DMS 273 (cell line): ENCODE measurements at regions not wholly inside any gene's neighbourhood (a gene's known extent, or its start where the extent isn't known, plus 50 kb on each side); places are given as distances from the start of the nearest gene placed in this dataset.

Source experiments
- DNase-seq: peaks from one replicate; lab custom pipeline; 2025; ENCODE audit not compliant: unreplicated experiment; lab: John Stamatoyannopoulos, UW

DNA sequence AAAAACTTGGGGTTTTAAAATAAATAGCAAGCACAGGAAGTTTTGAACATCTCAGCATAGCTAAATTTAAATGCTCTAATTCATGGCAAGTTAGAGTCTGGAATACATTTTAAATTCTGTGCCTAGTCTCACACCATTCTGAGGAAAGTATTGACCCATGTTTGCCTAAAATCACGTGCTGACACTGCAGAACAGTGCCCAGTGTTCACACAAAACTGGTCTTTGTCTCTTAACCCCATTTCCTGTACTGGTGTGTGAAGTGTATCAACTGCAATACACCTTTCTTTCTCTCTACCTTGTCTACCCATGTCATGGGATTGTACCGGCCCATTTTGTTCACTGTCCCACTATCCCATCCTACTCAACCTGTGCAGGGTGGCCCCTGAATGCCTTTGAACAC lies 749.7 kb upstream of the POM121L12 start:
- no peak for DNase-seq

DNA sequence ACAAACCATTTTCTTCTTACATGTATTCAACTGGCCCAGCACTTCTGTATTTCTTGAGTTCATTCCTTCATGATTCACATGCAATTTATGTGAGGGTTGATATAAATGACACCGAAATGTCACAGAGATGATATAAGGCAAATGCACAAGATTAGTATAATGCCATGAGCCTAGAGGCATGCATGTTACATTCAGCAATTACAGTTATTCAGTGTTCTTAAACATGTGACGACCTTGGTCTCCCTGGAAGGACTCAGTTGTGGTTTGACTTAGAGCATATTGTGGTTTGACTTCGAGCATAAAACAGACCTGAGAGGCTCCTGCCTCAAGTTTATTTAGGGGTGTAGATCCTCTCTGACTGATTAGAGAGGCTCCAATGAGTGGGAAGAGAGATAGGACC lies 752.1 kb upstream of the POM121L12 start:
- DNase-seq = no peak

DNA sequence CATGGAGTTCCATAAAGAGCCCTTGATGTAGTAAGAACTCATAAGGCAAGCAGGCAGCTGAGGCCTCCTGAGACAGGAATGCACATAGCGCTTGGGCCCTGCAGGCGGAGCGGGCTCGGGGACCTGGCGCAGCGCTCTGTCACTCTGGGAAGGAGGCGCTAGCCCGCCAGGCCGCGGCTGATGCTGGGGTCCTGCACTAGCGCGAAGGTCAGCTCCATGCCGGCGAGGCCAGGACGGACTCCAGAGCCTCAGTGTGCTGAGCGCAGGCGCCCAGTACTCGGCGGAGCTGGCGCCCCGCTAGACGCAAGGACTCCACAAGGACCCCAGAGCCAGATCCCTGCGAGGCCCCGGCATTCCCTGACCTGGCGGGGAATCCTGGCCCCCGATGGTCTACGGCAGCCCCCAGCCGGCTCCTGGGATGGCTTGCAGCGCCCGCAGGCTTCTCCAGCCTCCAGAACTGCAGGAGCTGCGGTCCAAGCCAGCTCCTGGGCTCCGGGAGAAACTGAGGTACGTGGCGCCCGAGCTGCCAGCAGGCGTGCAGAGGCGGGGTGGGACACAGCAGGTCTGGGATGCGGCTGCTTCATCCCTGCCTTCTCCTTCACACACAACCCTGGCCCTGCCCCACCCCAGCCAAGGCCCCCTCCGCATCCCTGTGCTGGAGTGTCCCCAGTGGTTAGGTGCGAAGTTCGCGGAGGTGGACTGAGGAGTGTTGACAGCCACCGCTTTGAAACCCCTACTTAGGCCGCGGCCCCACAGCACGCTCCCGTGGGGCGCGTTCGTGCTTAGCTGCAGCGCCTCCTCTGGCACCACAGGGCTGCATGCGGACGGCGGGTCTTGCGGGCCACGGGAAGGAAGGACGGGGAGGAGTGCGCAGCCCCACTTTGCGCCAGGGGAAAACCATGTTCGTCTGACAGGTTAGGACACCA lies 761.5 kb upstream of the POM121L12 start:
- no peak for DNase-seq

DNA sequence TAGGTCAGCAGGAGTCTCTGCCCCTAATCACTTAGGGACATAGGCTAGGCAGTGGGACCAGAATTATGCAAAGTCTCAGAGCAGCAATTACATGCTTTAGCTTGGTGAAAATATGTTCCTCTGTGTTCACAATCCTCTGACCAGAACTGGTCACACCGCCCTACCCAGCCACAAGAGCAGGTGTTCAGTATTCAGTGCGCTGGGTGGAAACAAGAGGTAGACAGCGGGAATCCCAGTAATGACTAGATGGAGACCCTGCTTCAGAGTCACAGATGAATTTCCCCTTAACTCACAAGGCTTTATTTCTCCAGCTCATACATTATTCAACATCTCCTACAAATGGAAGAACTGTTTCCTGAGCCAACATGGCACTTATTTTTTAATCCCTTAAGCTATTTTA lies 763.7 kb upstream of the POM121L12 start:
- DNase-seq = no peak

DNA sequence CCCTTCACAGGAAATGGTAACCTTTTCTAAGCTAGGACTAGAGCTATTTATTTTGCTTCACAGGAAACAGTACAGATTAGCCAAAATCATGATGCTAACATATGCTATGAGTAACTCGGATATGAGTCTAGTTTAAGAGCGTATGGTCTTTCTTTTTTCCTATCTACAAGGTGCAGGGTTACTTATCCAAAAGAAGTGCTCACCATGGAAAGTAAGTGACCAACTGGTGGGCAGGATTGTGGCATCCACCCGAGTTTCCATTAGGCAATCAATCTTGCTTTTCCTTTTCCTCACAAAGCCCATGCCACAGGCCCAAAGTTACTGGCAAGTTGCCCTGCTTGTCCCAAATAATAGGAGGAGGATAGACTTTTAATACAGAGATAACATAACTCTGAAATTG lies 765.1 kb upstream of the POM121L12 start:
- DNase-seq = no peak

DNA sequence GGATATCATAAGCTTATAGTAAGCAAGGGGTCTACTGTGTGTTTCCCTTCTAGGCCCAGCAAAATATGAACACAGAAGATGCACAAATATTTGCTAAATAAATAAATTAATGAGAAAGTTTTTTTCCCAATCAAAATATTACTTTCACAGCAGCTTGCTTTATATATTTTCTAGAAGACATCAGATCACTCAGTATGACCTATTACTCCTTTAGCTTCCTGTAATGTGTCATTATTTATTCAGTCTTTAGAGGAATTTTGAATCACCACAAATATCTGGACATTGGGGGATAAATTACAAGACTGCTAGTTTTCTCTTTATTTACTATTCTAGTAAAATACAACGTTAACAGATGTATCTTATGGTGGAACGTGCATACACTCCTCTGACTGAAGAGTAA lies 765.8 kb upstream of the POM121L12 start:
- DNase-seq = no peak

DNA sequence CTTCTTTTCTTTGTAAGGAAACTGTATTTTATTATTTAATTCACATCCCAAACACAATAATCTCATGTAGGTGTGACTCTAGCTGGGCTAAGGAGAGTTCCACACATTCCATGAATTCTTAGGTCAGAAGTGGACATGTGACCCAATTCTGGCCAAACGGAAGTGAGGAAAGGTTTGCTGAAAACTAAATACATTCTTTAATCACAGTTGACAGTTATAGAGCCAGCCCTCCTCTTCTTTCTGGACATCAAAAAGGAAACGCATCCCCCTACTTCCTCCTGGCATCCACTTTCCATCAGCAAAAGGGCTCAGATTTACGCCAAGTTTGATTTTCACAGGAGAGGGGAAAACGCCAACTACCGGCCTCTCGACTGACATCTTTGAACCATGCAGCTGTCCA lies 774.4 kb upstream of the POM121L12 start:
- no peak for DNase-seq

DNA sequence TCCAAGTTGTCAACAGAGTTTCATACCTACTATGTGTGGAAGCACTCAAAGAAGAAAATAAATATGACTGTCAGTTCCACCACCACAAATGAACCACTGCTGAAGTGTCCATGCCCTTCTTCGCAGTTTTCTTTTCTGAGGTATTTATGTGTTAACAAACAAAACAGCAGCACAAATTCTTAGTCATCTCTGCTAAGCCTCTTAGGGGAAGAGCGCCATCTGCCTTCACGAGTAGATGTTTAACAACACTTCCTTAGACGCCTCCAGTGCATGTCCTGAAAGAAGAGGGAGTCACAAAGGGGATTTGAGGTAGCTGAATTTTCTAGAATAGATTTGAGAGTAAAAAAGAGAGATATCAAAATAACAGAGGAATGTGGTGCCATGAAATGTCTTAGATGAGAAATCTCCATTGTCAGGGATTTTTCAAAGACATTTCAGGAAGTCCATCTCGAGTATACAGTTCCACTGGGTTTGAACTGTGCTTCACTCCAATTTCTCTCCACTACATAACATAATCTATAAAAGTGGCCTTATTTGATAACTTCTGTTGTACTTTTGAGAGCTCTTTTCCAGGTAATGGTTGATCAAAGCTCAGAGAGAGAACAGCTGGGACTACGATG lies 775.3 kb upstream of the POM121L12 start:
- peak; percentile 34 for DNase-seq

DNA sequence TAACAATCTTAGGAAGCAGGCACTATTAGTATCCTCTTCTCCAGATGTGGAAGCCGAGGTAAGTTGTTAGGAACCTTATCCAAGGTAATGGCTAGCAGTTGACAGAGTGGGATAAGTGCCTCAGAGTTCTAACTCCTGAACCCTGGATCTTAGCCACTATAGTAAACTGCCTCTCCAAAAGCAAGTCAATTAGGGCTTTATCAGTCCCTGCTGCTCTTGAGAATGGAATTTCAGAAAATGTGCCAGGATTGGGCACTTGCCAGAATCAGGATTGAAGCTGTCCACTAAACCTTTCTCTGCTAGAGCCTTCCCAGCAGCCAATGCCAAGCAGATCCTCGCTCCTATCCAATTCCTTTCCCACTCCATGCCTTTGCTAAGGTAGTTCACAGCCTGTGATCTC lies 777.5 kb upstream of the POM121L12 start:
- DNase-seq = no peak

DNA sequence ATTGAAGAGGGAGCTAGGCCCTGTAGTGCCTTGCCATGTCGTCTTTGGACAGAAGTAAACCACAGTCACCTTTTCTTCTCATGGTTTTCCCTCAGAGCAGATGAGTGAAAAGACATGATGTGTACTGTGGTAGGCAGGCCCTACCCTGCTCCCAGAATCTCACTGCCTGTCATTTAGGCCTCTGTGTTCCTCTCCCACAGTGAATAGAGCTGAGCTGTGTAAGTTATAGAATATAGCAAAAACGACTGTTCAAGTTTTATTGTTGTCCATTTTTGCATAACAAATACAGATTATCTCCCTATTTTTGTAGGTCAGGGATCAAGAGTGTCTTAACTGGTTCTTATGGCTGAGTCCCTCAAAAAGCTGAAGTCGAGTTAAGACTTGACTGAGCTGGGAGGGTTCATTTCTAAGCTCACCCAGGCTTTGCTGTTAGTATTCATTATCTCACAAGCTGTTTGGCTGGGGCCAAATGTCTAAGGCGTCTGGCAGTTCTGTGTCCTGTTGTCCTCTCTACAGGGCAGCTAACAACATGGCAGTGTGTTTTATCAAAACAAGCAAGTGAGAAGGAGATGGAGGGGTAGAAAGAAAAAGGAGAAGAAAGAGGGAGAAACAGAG lies 780.9 kb upstream of the POM121L12 start:
- DNase-seq = no peak

DNA sequence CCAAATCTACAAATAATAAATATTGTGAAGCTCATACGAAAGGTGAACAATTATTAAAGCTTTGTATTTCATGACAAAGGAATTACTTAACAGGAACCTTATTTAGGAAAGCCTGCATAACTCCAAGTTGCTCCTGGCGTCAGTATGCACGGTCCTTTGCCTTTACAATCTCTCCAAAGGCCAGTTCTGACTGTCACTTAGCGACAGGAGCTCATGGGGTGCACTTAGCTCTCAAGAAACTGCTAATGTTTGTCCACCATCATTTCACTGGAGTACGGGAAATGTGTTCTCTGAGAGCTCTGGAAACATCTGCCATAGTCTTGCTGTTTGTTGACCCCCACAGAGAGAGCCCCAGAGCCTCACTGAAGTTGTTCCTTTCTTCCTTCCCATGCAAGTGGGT lies 781.5 kb upstream of the POM121L12 start:
- DNase-seq = no peak

DNA sequence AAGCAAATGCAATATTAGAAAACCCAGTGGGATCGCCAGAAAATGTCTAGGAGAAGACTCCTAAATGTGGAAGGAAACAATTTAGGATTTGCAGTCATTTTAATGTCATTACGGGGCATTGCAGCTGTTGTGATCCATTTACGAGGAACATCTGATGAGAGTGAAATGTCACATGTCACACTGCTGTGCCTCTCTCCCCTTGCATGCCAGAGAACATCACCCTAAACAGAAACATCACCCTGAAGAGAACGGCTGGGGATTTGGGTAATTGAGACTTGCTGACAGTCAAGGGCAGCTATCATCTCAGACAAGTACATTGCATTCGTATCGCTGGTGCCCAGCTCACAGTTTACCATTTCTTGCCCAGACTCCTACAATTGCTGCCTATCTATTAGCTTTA lies 785.7 kb upstream of the POM121L12 start:
- no peak for DNase-seq

DNA sequence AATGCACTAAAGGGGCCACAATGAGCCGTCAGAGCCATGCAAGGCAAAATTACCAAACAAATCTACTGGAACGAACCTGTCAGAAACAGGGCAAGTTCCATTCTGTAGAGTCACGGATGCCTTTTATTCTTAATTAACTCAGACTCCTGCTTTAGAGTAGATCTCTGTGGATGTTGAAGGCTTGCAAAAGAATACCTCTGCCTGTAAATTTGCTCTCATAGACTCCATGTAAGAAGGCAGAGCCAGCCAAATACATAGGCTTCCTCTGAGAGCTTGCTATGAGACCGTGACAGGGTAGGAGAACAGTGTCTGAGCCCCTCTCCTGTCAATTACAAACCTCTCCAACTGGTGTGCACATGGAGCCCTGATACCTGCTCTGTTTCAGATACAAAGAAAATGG lies 787.9 kb upstream of the POM121L12 start:
- DNase-seq = no peak

DNA sequence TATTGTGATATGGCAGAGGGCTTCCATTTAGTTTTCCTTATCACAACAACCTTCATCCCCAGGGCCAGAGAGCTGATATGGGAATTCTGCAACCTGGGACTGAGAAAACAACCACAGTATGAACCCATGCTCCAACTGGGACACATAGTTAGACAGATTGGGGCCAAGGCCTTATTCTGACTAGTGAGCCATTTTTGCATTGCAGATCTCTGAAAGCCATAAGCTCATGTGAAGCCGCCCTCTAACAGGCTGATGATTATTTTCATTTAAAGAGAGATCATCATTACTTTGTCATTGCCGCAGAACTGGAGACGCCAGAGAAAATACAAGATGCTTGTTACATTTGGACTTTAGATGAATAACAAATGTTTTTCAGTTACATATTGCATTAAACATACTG lies 791.7 kb upstream of the POM121L12 start:
- DNase-seq = no peak

DNA sequence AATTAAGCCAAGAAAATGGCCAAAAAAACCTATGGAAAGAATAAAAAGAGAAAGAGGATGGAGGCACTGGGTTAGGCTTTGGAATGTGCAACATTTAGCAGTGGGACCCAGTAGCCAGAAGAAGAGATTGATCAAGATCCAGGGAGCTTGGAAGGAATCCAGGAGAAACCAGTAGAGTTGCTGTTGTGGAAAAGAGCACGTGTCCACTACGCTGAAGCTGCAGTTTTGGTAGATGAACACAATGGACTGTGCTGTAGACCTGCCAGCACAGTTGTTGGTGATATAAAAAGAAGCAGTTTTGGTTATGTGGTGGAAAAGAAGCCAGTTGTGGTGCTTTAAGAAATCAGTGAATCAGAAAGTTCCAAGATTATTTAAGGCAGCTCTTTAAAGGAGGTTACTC lies 802.2 kb upstream of the POM121L12 start:
- no peak for DNase-seq

DNA sequence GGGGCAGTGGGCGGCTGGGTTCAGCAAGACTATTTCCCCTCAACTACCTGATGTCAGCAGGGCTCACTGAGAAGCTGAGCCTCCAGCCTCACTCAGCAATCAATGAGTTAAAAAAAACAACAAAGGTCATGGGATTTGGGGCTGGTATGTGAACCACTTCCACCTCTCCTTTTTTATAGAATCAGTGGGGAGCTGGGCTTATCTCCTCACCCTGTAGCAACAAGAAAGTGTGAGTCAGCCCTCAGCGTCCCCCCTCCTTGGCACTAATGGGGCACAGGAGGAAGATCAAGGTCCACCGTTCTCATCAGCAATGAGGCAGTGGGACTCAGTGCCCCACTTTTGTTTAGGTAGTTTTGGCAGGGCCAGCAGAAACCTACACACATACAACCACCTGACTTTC lies 823.5 kb upstream of the POM121L12 start:
- no peak for DNase-seq

DNA sequence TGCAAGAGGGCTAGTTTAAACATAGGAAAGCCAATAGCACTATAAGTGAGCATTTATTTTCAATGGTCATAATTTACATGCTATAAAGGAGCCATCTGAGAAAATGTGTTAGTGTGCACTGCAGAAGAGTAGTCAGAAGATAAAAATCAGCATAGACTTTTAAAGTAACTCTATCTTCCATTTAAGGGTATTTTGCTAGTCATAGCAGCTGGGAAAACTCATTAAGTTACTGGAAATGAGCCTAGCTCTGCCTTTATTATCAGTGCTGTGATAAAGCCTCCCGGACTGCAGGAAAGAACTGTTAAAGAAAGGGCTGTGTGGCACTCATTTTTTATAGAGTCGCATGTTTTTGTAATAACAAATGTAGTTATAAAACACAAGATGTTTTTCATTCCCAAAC lies 825.8 kb upstream of the POM121L12 start:
- DNase-seq = no peak

DNA sequence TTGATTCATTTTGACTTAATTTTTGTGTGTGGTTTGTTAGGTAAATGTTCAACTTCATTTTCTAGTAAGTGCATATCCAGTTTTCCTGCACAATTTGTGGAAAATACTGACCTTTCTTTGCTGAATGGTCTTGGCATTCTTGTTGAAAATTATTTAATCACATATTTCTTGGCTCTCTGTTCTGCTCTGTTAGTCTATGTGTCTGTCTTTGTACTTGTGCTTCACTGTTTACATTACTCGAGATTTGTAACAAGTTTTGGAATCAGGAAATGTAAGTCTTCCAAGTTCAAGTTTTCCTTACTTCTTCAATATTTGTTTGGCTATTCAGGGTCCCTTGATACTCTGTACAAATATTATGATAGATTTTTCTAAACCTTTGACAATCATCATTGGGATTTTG lies 838.2 kb upstream of the POM121L12 start:
- DNase-seq = no peak

DNA sequence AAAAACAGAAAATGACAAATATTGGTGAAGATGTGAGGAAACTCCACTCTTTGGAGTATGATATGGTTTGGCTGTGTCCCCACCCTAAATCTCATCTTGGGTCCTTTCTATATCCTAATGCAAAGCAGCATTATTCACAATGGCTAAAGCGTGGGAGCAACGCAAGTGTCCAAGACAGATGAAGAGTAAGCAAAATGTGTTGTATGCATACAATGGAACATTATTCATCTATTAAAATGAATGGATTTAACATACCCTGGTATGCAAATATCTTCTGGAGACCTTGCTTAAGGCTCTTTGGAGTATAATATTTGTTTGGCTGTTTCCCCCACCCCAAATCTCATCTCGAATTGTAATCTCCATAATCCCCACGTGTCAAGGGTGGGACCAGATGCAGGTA lies 839.8 kb upstream of the POM121L12 start:
- DNase-seq = no peak

DNA sequence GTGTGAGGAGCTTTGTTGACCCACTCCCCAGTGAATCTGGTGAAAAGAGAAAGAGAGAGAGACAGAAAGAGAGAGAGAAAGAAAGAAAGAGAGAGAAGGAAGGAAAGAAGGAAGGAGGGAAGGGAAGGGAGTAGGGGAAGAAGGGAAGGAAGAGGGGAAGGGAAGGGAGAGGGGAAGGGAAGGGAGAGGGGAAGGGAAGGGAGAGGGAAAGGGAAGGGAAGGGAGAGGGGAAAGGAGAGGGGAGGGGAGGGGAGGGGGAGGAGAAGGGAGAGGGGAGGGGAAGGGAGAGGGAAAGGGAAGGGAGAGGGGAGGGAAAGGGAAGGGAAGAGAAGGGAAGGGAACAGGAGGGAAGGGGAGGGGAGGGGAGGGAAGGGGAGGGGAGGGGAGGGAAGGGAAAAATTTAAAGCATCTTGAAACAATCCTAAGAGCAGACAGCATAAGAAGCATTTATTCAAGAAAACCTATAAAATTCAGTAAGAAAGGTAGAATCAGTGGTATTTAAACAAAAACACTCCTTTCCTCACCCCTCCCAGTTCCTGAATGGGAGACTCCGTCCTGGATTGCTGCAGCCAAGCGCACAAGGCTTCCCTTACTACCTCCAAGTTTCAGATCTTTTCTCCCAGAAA lies 846.2 kb upstream of the POM121L12 start:
- no peak for DNase-seq

DNA sequence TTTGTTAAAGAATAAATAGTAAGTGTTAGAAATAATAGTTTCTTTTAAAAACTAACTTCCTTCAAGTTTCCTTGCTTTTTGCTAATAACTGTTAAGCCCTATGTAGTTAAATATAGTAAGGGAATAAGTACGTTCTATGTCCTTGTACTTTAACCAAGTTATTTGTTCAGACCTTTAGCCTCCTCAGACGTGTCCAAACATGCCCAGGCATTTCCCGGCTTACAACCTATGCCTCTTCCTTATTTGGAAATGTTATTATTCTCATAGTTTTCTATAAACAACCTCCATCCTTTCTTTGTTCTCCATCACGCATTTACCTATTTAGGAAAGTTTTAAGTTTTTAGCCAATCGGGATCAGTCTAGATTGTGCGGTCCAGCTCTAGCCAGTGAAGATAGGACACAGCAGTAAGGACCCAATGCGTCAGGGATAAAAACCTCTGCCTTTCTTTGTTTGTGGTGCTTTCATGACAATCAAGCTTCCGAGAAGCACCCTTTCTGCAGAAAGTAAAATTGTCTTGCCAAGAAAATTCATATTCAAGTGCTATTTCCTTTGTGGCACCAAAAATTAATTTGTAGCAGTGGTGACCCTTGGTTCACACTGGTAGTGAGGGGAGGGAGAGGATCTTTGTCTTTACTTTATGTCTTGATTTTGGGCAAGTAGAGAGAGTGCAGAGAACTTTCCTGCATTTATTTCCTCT lies 851.3 kb upstream of the POM121L12 start:
- DNase-seq = no peak
